HCT116 (cell line): ENCODE measurements at regions not wholly inside any gene's neighbourhood (a gene's known extent, or its start where the extent isn't known, plus 50 kb on each side); places are given as distances from the start of the nearest gene placed in this dataset.

Source experiments
- ATAC-seq: fragments of 200-7000 bp; cut with Tn5 transposase; 2 replicates; pipeline ENCODE4 v1.9.1; 2020; ENCODE audit warnings: mild to moderate bottlenecking, moderate library complexity
- BruUV-seq: library from RNA; stranded (reverse); fragments of 400-500 nt; replicated peaks from 2 replicates; lab custom pipeline; 2021; lab: Mats Ljungman, UMichigan
- CTCF ChIA-PET: fragments of 300-600 bp; sonication (Branson Sonifier 250); formaldehyde crosslinking; loops from one replicate; lab custom pipeline; 2021; ENCODE audit warnings: antibody characterized with exemption; lab: Charles Lee
- POLR2A ChIA-PET: fragments of 300-600, 350-600 bp; sonication (Branson Sonifier 250); formaldehyde crosslinking; loops from one replicate; lab custom pipeline; 2021; ENCODE audit warnings: antibody characterized with exemption; lab: Charles Lee
- RAD21 ChIA-PET, 2 experiments: fragments of 300-600 bp; sonication (Branson Sonifier 250); formaldehyde crosslinking; loops; one replicate each; lab custom pipeline; 2023; ENCODE audit warnings: low total read pairs in 2 of 2; ENCODE audit not compliant: uncharacterized antibody in 2 of 2, unreplicated experiment in 2 of 2, low non-redundant PET in 1 of 2; lab: Charles Lee
- DNase-seq: peaks from one replicate; pipeline ENCODE4 v3.0.0-alpha.2; 2010; ENCODE audit warnings: low read depth, low spot score
- H2AFZ ChIP-seq: fragments of 200-600 bp; shearing (Covaris generic), sonication (generic); 2 replicates; pipeline ENCODE4 v1.6.1; 2017; ENCODE audit warnings: low read depth, mixed run types, mixed read lengths, antibody characterized with exemption, low read length; ENCODE audit not compliant: poor library complexity, severe bottlenecking
- H3K27ac ChIP-seq: 2 replicates; pipeline ENCODE4 v1.5.1; 2012; ENCODE audit warnings: low read depth, low read length
- H3K27me3 ChIP-seq: fragments of 200-600 bp; sonication (generic); 2 replicates; pipeline ENCODE4 v1.6.1; 2016; ENCODE audit warnings: mixed run types, low read length, mixed read lengths; ENCODE audit not compliant: insufficient read depth
- H3K36me3 ChIP-seq, 2 experiments: fragments of 200-500 bp in 1 of 2; fragments of 200-600 bp in 1 of 2; sonication (Bioruptor generic) in 1 of 2; sonication (generic) in 1 of 2; 2 replicates each; pipeline versions ENCODE4 v1.5.1 to v1.6.1; 2014 to 2016; ENCODE audit warnings: low read length in 2 of 2, inconsistent platforms in 1 of 2, mixed read lengths in 1 of 2, mixed run types in 1 of 2; ENCODE audit not compliant: insufficient read depth in 2 of 2, control insufficient read depth in 1 of 2
- H3K4me1 ChIP-seq, 2 experiments: fragments of 200-600 bp in 1 of 2; sonication (generic) in 1 of 2; 2 replicates each; pipeline versions ENCODE4 v1.5.1 to v1.6.1; 2012 to 2017; ENCODE audit warnings: low read length in 2 of 2, inconsistent platforms in 1 of 2, mild to moderate bottlenecking in 1 of 2, mixed read lengths in 1 of 2, mixed run types in 1 of 2, moderate library complexity in 1 of 2; ENCODE audit not compliant: insufficient read depth in 2 of 2, control insufficient read depth in 1 of 2
- H3K4me2 ChIP-seq: fragments of 200-600 bp; sonication (generic); 2 replicates; pipeline ENCODE4 v1.6.1; 2017; ENCODE audit warnings: mixed run types, low read length, mixed read lengths
- H3K4me3 ChIP-seq, 2 experiments: fragments of 200-600 bp in 1 of 2; sonication (generic) in 1 of 2; replicated peaks in 1 of 2; 2 replicates each; pipeline ENCODE4 v1.5.1; 2011 to 2016; ENCODE audit warnings: low read length in 2 of 2, control low read depth in 1 of 2, low read depth in 1 of 2, mild to moderate bottlenecking in 1 of 2, mixed read lengths in 1 of 2, mixed run types in 1 of 2
- H3K79me2 ChIP-seq: fragments of 200-600 bp; sonication (generic); 2 replicates; pipeline ENCODE4 v1.6.1; 2017; ENCODE audit warnings: mild to moderate bottlenecking, mixed run types, low read length, moderate library complexity, mixed read lengths; ENCODE audit not compliant: insufficient read depth
- H3K9ac ChIP-seq: fragments of 200-600 bp; sonication (generic); 2 replicates; pipeline ENCODE4 v1.6.1; 2016; ENCODE audit warnings: low read length, mixed read lengths
- H3K9me2 ChIP-seq: fragments of 200-600 bp; sonication (generic), shearing (Covaris generic); 2 replicates; pipeline ENCODE4 v1.6.1; 2017; ENCODE audit warnings: mixed run types, mild to moderate bottlenecking, moderate library complexity; ENCODE audit not compliant: insufficient read depth
- H3K9me3 ChIP-seq, 2 experiments: fragments of 200-500 bp in 1 of 2; fragments of 200-600 bp in 1 of 2; sonication (Bioruptor generic) in 1 of 2; sonication (generic) in 1 of 2; 2 replicates each; pipeline ENCODE4 v1.6.1; 2014 to 2017; ENCODE audit warnings: low read length in 2 of 2, mixed read lengths in 2 of 2, inconsistent platforms in 1 of 2, low read depth in 1 of 2, mild to moderate bottlenecking in 1 of 2, mixed run types in 1 of 2, moderate library complexity in 1 of 2; ENCODE audit not compliant: control insufficient read depth in 1 of 2, insufficient read depth in 1 of 2
- H4K20me1 ChIP-seq: fragments of 200-600 bp; sonication (generic), shearing (Covaris generic); 2 replicates; pipeline ENCODE4 v1.6.1; 2017; ENCODE audit warnings: mixed run types, mild to moderate bottlenecking, moderate library complexity; ENCODE audit not compliant: insufficient read depth
- CBX3 ChIP-seq: IDR thresholded peaks from 2 replicates; pipeline ENCODE4 v1.6.1; 2012; ENCODE audit warnings: low read depth
- CEBPB ChIP-seq: IDR thresholded peaks from 2 replicates; pipeline ENCODE4 v1.6.1; 2012; ENCODE audit warnings: low read depth
- CTCF ChIP-seq, 3 experiments: fragments of 200-600 bp in 1 of 3; sonication (generic) in 1 of 3; IDR thresholded peaks in 2 of 3; conservative IDR thresholded peaks in 1 of 3; 2 replicates each; pipeline ENCODE4 v1.5.1; 2012 to 2017; ENCODE audit warnings: low read depth in 2 of 3, low read length in 2 of 3, antibody characterized with exemption in 1 of 3, borderline replicate concordance in 1 of 3, control low read depth in 1 of 3, mild to moderate bottlenecking in 1 of 3, mixed read lengths in 1 of 3, mixed run types in 1 of 3, moderate library complexity in 1 of 3; ENCODE audit not compliant: insufficient read depth in 1 of 3
- EZH2 ChIP-seq: fragments of 200-600 bp; sonication (generic); IDR thresholded peaks from 2 replicates; pipeline ENCODE4 v1.6.1; 2017; ENCODE audit warnings: antibody characterized with exemption, mixed run types
- EZH2phosphoT487 ChIP-seq: fragments of 200-600 bp; IDR thresholded peaks from 2 replicates; pipeline ENCODE4 v1.6.1; 2018; ENCODE audit warnings: antibody characterized with exemption, borderline replicate concordance
- FOSL1 ChIP-seq: IDR thresholded peaks from 2 replicates; pipeline ENCODE4 v1.6.1; 2012; ENCODE audit warnings: low read depth
- JUND ChIP-seq: IDR thresholded peaks from 2 replicates; pipeline ENCODE4 v1.6.1; 2012
- MAX ChIP-seq: IDR thresholded peaks from 2 replicates; pipeline ENCODE4 v1.6.1; 2012
- POLR2A ChIP-seq: IDR thresholded peaks from 2 replicates; pipeline ENCODE4 v1.7.0; 2011; ENCODE audit warnings: borderline replicate concordance; ENCODE audit not compliant: insufficient read depth, insufficient read length; ENCODE audit errors: extremely low read depth
- POLR2AphosphoS5 ChIP-seq: IDR thresholded peaks from 2 replicates; pipeline ENCODE4 v1.6.1; 2011; ENCODE audit warnings: mild to moderate bottlenecking, low read depth, low read length, moderate library complexity
- RAD21 ChIP-seq: IDR thresholded peaks from 2 replicates; pipeline ENCODE4 v1.6.1; 2012; ENCODE audit warnings: low read depth, mild to moderate bottlenecking
- REST ChIP-seq: IDR thresholded peaks from 2 replicates; pipeline ENCODE4 v1.6.1; 2012; ENCODE audit warnings: low read depth
- SIN3A ChIP-seq: IDR thresholded peaks from 2 replicates; pipeline ENCODE4 v1.6.1; 2012; ENCODE audit warnings: low read depth
- SRF ChIP-seq: IDR thresholded peaks from 2 replicates; pipeline ENCODE4 v1.6.1; 2012; ENCODE audit warnings: low read depth
- TCF7L2 ChIP-seq: IDR thresholded peaks from 2 replicates; pipeline ENCODE4 v1.7.0; 2011; ENCODE audit warnings: borderline replicate concordance, inconsistent platforms; ENCODE audit not compliant: insufficient read depth, insufficient read length; ENCODE audit errors: extremely low read depth
- YY1 ChIP-seq: IDR thresholded peaks from 2 replicates; pipeline ENCODE4 v1.6.1; 2011; ENCODE audit warnings: low read length, low read depth, moderate library complexity, mild to moderate bottlenecking; ENCODE audit not compliant: insufficient replicate concordance; ENCODE audit errors: extremely low read depth
- ZBTB33 ChIP-seq: IDR thresholded peaks from 2 replicates; pipeline ENCODE4 v1.6.1; 2011; ENCODE audit warnings: mild to moderate bottlenecking, low read length, moderate library complexity; ENCODE audit not compliant: insufficient replicate concordance; ENCODE audit errors: extremely low read depth
- ZNF274 ChIP-seq: fragments of 200-500 bp; sonication (Bioruptor generic); IDR thresholded peaks from 2 replicates; pipeline ENCODE4 v1.6.1; 2014; ENCODE audit warnings: mild to moderate bottlenecking, low read depth, low read length, inconsistent platforms
- intact Hi-C: fragments of 100-400 bp; cut with micrococcal nuclease; formaldehyde crosslinking; loops from 2 replicates; pipeline ENCODE4 v1.10.0; 2022
- TF ChIP-seq, protein P1 (sequence below): IDR thresholded peaks from 2 replicates; pipeline ENCODE4 v1.6.1; 2012

DNA sequence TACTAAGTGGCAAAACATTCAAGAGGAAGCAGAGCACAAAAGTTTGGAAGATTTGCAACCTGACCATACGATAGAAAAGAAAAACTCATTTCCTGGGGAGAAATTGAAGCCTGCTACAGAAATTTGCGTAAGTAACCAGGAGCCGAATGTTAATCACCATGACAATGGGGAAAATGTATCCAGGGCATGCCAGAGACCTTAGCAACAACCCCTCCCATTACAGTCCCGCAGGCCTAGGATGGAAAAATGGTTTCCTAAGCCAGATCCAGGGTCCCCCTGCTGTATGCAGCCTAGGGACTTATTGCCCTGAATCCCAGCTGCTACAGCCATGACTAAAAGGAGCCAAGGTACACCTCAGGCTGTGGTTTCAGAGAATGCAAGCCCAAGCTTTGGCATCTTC, 472.2 kb upstream of the KLHL4 start:
- Histone ChIP-seq H3K9ac (no peak overlapping the region), H3K9me2 (no peaks in the 10 kb centered on the region), H3K4me3 (no peak overlapping the region), H3K79me2 (no peaks in the 10 kb centered on the region), H3K27ac (no peak overlapping the region), H2AFZ (no peak overlapping the region), H3K9me3 (no peaks in the 10 kb centered on the region), H3K4me1 (no peaks in the 10 kb centered on the region), H3K27me3 (no peaks in the 10 kb centered on the region), H3K36me3 (no peaks in the 10 kb centered on the region), H4K20me1 (no peaks in the 10 kb centered on the region), H3K4me2 (no peak overlapping the region)
- ChIA-PET RAD21 (no interaction called here), POLR2A (no interaction called here), CTCF (no interaction called here)
- no peak for DNase-seq
- BruUV-seq = no TSS peak
- TF ChIP-seq POLR2A (no peak), SRF (no peak), RAD21 (no peak), JUND (no peak), FOSL1 (no peak), REST (no peak), POLR2AphosphoS5 (no peak), CTCF (IDR thresholded peaks at IDR 0.05 in 2 of 3, conservative IDR thresholded peaks at IDR 0.05 in 1 of 3; ENCODE audit: borderline replicate concordance in 1 of 3, insufficient read depth in 1 of 3, low read depth in 2 of 3, low read length in 2 of 3) (no peak), CEBPB (no peak), YY1 (no peak), CBX3 (no peak), TCF7L2 (no peak), ZNF274 (no peak), EZH2phosphoT487 (no peak), MAX (no peak), SIN3A (no peak), EZH2 (no peak), ZBTB33 (no peak)
- TF ChIP-seq, protein P1, sequence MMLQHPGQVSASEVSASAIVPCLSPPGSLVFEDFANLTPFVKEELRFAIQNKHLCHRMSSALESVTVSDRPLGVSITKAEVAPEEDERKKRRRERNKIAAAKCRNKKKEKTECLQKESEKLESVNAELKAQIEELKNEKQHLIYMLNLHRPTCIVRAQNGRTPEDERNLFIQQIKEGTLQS = no peak
- no peak for ATAC-seq
- intact Hi-C loops = no loop called here
